ENCODE measurements at regions not wholly inside any gene's neighbourhood (a gene's known extent, or its start where the extent isn't known, plus 50 kb on each side); places are given as distances from the start of the nearest gene placed in this dataset.

DNA sequence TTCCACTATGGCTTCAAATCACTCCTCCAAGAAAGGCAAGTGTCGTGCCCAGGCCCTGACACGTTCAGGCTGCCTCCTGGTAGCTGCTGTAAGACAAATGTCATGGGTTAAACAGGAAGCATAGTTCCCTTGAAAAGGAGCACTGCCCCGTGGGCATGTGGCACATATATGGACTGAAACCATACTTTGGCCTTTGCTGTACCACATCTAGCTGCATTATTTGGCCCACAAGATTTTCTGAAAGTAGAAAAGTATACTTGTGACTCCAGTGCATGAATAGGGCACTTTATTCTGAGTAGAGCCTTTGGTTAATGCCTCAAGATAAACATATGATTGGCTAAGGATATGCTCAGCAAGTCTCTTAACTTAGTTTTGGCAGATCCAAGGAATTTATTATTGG, 218.7 kb upstream of the EGLN3 start:
- Histone ChIP-seq H3K27me3 (ENCODE audit: control insufficient read depth in 1 of 2, insufficient read depth in 2 of 2, low read length in 2 of 2) (no peaks in the 10 kb centered on the region), H3K9me3 (ENCODE audit: control insufficient read depth in 1 of 2, insufficient read depth in 1 of 2, low read length in 2 of 2) (no peaks in the 10 kb centered on the region), H3K4me1 (ENCODE audit: insufficient read depth, low read length) (no peaks in the 10 kb centered on the region), H3K27ac (ENCODE audit: low read depth in 1 of 2, low read length in 2 of 2) (no peak overlapping the region), H3K4me3 (ENCODE audit: low read length) (no peak overlapping the region), H3K36me3 (ENCODE audit: insufficient read depth, low read length) (no peaks in the 10 kb centered on the region)
- H3K4me1 Mint-ChIP-seq (ENCODE audit: low read depth): peaks cover 13% of the 10 kb centered on the region
- no peaks in the 10 kb centered on the region for H3K36me3 Mint-ChIP-seq (ENCODE audit: low read depth)
- no peak for DNase-seq
- ChIA-PET CTCF (no interaction called here), POLR2A (no interaction called here)
- H3K4me3 Mint-ChIP-seq: no peak overlapping the region
- peaks cover 3% of the 10 kb centered on the region for H3K27me3 Mint-ChIP-seq
- ATAC-seq (ENCODE audit: poor library complexity): no peak
- H3K9me3 Mint-ChIP-seq: no peaks in the 10 kb centered on the region
- intact Hi-C loops (cut with DNase I, micrococcal nuclease): no loop called here
- H3K27ac Mint-ChIP-seq: no peak overlapping the region
- TF ChIP-seq, protein P1, sequence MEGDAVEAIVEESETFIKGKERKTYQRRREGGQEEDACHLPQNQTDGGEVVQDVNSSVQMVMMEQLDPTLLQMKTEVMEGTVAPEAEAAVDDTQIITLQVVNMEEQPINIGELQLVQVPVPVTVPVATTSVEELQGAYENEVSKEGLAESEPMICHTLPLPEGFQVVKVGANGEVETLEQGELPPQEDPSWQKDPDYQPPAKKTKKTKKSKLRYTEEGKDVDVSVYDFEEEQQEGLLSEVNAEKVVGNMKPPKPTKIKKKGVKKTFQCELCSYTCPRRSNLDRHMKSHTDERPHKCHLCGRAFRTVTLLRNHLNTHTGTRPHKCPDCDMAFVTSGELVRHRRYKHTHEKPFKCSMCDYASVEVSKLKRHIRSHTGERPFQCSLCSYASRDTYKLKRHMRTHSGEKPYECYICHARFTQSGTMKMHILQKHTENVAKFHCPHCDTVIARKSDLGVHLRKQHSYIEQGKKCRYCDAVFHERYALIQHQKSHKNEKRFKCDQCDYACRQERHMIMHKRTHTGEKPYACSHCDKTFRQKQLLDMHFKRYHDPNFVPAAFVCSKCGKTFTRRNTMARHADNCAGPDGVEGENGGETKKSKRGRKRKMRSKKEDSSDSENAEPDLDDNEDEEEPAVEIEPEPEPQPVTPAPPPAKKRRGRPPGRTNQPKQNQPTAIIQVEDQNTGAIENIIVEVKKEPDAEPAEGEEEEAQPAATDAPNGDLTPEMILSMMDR (IDR thresholded peaks at IDR 0.05): no peak

DNA sequence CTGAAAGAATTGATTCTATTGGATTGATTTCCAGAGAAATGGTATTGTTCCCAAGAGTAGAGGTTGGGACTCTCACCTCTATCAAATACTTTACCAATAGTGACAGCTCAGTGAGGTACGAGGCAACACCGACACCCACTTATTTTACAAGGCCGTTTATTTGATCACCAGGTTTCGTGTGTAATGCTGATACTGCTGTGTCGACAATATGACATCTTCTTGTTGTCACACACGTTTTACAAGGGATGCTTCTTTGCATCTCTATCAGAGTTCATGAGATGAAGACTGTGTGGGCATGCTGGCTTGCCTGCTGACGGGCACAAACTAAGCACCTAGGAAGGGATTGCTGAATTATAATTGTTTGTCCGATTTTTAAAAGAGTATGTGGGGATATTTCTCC, 217.8 kb upstream of the EGLN3 start:
- H3K9me3 Mint-ChIP-seq: no peaks in the 10 kb centered on the region
- H3K4me1 ChIP-seq (ENCODE audit: insufficient read depth, low read length): no peaks in the 10 kb centered on the region
- no peaks in the 10 kb centered on the region for H3K27me3 ChIP-seq (ENCODE audit: control insufficient read depth in 1 of 2, insufficient read depth in 2 of 2, low read length in 2 of 2)
- TF ChIP-seq, protein P1 (IDR thresholded peaks at IDR 0.05): no peak
- peaks cover 3% of the 10 kb centered on the region for H3K27me3 Mint-ChIP-seq
- H3K4me3 Mint-ChIP-seq: no peak overlapping the region
- H3K27ac Mint-ChIP-seq: no peak overlapping the region
- intact Hi-C loops (cut with DNase I, micrococcal nuclease): no loop called here
- no peaks in the 10 kb centered on the region for H3K9me3 ChIP-seq (ENCODE audit: control insufficient read depth in 1 of 2, insufficient read depth in 1 of 2, low read length in 2 of 2)
- no peak overlapping the region for H3K27ac ChIP-seq (ENCODE audit: low read depth in 1 of 2, low read length in 2 of 2)
- DNase-seq (no peak), ATAC-seq (ENCODE audit: poor library complexity) (no peak)
- H3K4me1 Mint-ChIP-seq (ENCODE audit: low read depth): peaks cover 13% of the 10 kb centered on the region
- no peak overlapping the region for H3K4me3 ChIP-seq (ENCODE audit: low read length)
- ChIA-PET CTCF (no interaction called here), POLR2A (no interaction called here)
- no peaks in the 10 kb centered on the region for H3K36me3 Mint-ChIP-seq (ENCODE audit: low read depth)
- H3K36me3 ChIP-seq (ENCODE audit: insufficient read depth, low read length): no peaks in the 10 kb centered on the region

DNA sequence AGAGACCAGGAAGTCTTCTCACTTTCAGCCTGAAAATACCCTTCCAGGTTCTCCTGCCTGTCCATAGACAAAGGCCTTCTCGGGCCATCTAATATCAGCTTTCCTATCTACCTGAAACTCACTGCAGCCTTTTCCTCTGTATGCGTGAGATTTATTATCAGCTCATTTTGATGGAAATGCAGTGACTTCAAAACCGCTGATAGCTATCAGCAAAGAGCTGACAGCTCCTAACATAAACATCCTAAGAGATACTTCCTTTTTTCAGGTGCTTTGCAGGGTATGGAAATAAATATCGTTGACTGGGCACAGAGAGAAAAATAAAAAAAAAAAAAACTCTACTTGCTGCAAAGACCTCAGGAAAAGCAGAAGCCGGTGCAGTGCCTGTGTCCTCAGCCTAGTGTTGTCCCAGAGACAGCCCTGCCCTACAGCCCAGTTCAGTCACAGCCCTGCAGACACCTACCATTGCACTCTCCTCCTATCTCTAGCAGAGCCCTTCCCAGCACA, 215.0 kb upstream of the EGLN3 start:
- Histone ChIP-seq H3K27me3 (ENCODE audit: control insufficient read depth in 1 of 2, insufficient read depth in 2 of 2, low read length in 2 of 2) (no peaks in the 10 kb centered on the region), H3K27ac (ENCODE audit: low read depth in 1 of 2, low read length in 2 of 2) (no peak overlapping the region), H3K4me1 (ENCODE audit: insufficient read depth, low read length) (no peaks in the 10 kb centered on the region), H3K36me3 (ENCODE audit: insufficient read depth, low read length) (no peaks in the 10 kb centered on the region), H3K9me3 (ENCODE audit: control insufficient read depth in 1 of 2, insufficient read depth in 1 of 2, low read length in 2 of 2) (no peaks in the 10 kb centered on the region), H3K4me3 (ENCODE audit: low read length) (no peak overlapping the region)
- Mint-ChIP-seq H3K9me3 (no peaks in the 10 kb centered on the region), H3K4me1 (ENCODE audit: low read depth) (peaks cover 23% of the 10 kb centered on the region), H3K36me3 (ENCODE audit: low read depth) (no peaks in the 10 kb centered on the region), H3K4me3 (no peak overlapping the region), H3K27me3 (peaks cover 3% of the 10 kb centered on the region), H3K27ac (no peak overlapping the region)
- TF ChIP-seq, protein P1 (IDR thresholded peaks at IDR 0.05): no peak
- CTCF ChIA-PET: no interaction called here
- POLR2A ChIA-PET: interaction anchor here (0.6 kb wide), 1 partner anchor 21 kb away, joined by 3 read pairs; no protein-coding TSS in a partner anchor
- intact Hi-C loops (cut with DNase I, micrococcal nuclease): no loop called here
- no peak for ATAC-seq (ENCODE audit: poor library complexity)
- no peak for DNase-seq
